Glomerular visceral epithelial cell (primary cell): ENCODE measurements at regions not wholly inside any gene's neighbourhood (a gene's known extent, or its start where the extent isn't known, plus 50 kb on each side); places are given as distances from the start of the nearest gene placed in this dataset.
"Not testable (repeated sequence)": the region's sequence is repeated elsewhere in the genome, so short reads cannot be mapped to it uniquely, and the experiment has no call there.

Source experiments
- DNase-seq: peaks from one replicate; pipeline ENCODE4 v3.0.0-alpha.2; 2016; ENCODE audit errors: extremely low spot score

- no peak for DNase-seq
Measured at GRCh38 chr12:83472772-83473171, 786.1 kb downstream of the TMTC2 start.

- DNase-seq = no peak
Measured at GRCh38 chr12:83472350-83472749, 785.6 kb downstream of the TMTC2 start.

- no peak for DNase-seq
Measured at GRCh38 chr12:83471341-83471740, 784.6 kb downstream of the TMTC2 start.

- no peak for DNase-seq
Measured at GRCh38 chr12:83470749-83471148, 784.0 kb downstream of the TMTC2 start.

- DNase-seq = no peak
Measured at GRCh38 chr12:83468988-83469908, 782.5 kb downstream of the TMTC2 start.

GRCh38 chr12:83465632-83466031 is 778.9 kb downstream of the TMTC2 start:
- no peak for DNase-seq

- no peak for DNase-seq
Measured at GRCh38 chr12:83462419-83462818, 775.7 kb downstream of the TMTC2 start.

GRCh38 chr12:83461336-83461935 is 774.7 kb downstream of the TMTC2 start:
- no peak for DNase-seq

- DNase-seq = no peak
Measured at GRCh38 chr12:83451189-83451588, 764.5 kb downstream of the TMTC2 start.

- no peak for DNase-seq
Measured at GRCh38 chr12:83434600-83434999, 747.9 kb downstream of the TMTC2 start.

- no peak for DNase-seq
Measured at GRCh38 chr12:83432176-83432719, 745.5 kb downstream of the TMTC2 start.

- DNase-seq = not testable (repeated sequence)
Measured at GRCh38 chr12:83427586-83428136, 741.0 kb downstream of the TMTC2 start.

- no peak for DNase-seq
Measured at GRCh38 chr12:83414981-83415380, 728.3 kb downstream of the TMTC2 start.

- no peak for DNase-seq
Measured at GRCh38 chr12:83408851-83409250, 722.1 kb downstream of the TMTC2 start.

GRCh38 chr12:83408146-83408545 is 721.4 kb downstream of the TMTC2 start:
- no peak for DNase-seq

GRCh38 chr12:83404521-83404920 is 717.8 kb downstream of the TMTC2 start:
- DNase-seq = no peak

- DNase-seq = no peak
Measured at GRCh38 chr12:83390186-83390585, 703.5 kb downstream of the TMTC2 start.

GRCh38 chr12:83389237-83389996 is 702.7 kb downstream of the TMTC2 start:
- DNase-seq = no peak

- DNase-seq = no peak
Measured at GRCh38 chr12:83388551-83388950, 701.8 kb downstream of the TMTC2 start.

- DNase-seq = no peak
Measured at GRCh38 chr12:83386527-83387264, 700.0 kb downstream of the TMTC2 start.

GRCh38 chr12:83378186-83378727 is 691.6 kb downstream of the TMTC2 start:
- DNase-seq = no peak
